LNCaP clone FGC (cell line): ENCODE measurements at regions not wholly inside any gene's neighbourhood (a gene's known extent, or its start where the extent isn't known, plus 50 kb on each side); places are given as distances from the start of the nearest gene placed in this dataset.
A peak's percentile ranks its signal among the peaks of the same experiment; 100 is the strongest.

Experiments
- DNase-seq: peaks from one replicate; pipeline ENCODE4 v3.0.0-alpha.2; 2011; ENCODE audit warnings: low read depth
- H3K4me3 ChIP-seq: 2 replicates; pipeline ENCODE4 v1.5.1; 2011; ENCODE audit warnings: mild to moderate bottlenecking, low read depth, low read length, control low read depth
- CTCF ChIP-seq: IDR thresholded peaks from 2 replicates; pipeline ENCODE4 v1.5.1; 2012; ENCODE audit warnings: mild to moderate bottlenecking; ENCODE audit not compliant: control insufficient read depth, insufficient read depth; ENCODE audit errors: extremely low read depth

GRCh38 chr2:139609109-139609508 lies 828.9 kb upstream of the NXPH2 start:
- no peak overlapping the region for H3K4me3 ChIP-seq
- no peak for DNase-seq
- no peak for TF ChIP-seq CTCF

GRCh38 chr2:139605668-139606067 lies 825.5 kb upstream of the NXPH2 start:
- TF ChIP-seq CTCF = no peak
- no peak overlapping the region for H3K4me3 ChIP-seq
- no peak for DNase-seq

GRCh38 chr2:139600166-139600565 lies 820.0 kb upstream of the NXPH2 start:
- H3K4me3 ChIP-seq = no peak overlapping the region
- TF ChIP-seq CTCF = no peak
- DNase-seq = no peak

GRCh38 chr2:139585101-139585500 lies 804.9 kb upstream of the NXPH2 start:
- no peak overlapping the region for H3K4me3 ChIP-seq
- TF ChIP-seq CTCF = no peak
- peak; percentile 15 for DNase-seq

GRCh38 chr2:139574371-139574770 lies 794.2 kb upstream of the NXPH2 start:
- no peak overlapping the region for H3K4me3 ChIP-seq
- no peak for DNase-seq
- no peak for TF ChIP-seq CTCF

GRCh38 chr2:139556789-139557188 lies 776.6 kb upstream of the NXPH2 start:
- TF ChIP-seq CTCF = no peak
- DNase-seq = no peak
- H3K4me3 ChIP-seq = no peak overlapping the region

GRCh38 chr2:139550873-139551272 lies 770.7 kb upstream of the NXPH2 start:
- peak; percentile 74 for DNase-seq
- no peak for TF ChIP-seq CTCF

More at GRCh38 chr2:139550873-139551272, 770.7 kb upstream of the NXPH2 start:
- no peak overlapping the region for H3K4me3 ChIP-seq
